Hepatocyte (in vitro differentiated cells): ENCODE measurements at regions not wholly inside any gene's neighbourhood (a gene's known extent, or its start where the extent isn't known, plus 50 kb on each side); places are given as distances from the start of the nearest gene placed in this dataset.
A peak's percentile ranks its signal among the peaks of the same experiment; 100 is the strongest.

Experiments
- DNase-seq: peaks from one replicate; pipeline ENCODE4 v3.0.0-alpha.2; 2016; ENCODE audit warnings: low spot score
- H2AFZ ChIP-seq: fragments of 200-600 bp; sonication (generic); 2 replicates; pipeline ENCODE4 v1.6.0; 2016; ENCODE audit warnings: antibody characterized with exemption, mild to moderate bottlenecking
- H3K27ac ChIP-seq: fragments of 200-600 bp; sonication (generic); 2 replicates; pipeline ENCODE4 v1.5.1; 2016; ENCODE audit warnings: mild to moderate bottlenecking
- H3K27me3 ChIP-seq: fragments of 200-600 bp; sonication (generic); 2 replicates; pipeline ENCODE4 v1.6.1; 2016
- H3K36me3 ChIP-seq: fragments of 200-600 bp; sonication (generic); replicated peaks from 2 replicates; pipeline ENCODE4 v1.5.1; 2016; ENCODE audit warnings: low read depth; ENCODE audit not compliant: insufficient read depth
- H3K4me1 ChIP-seq: fragments of 200-600 bp; sonication (generic); 2 replicates; pipeline ENCODE4 v1.5.1; 2016; ENCODE audit warnings: mild to moderate bottlenecking, moderate library complexity; ENCODE audit not compliant: insufficient read depth
- H3K4me2 ChIP-seq: fragments of 200-600 bp; sonication (generic); 2 replicates; pipeline ENCODE4 v1.6.0; 2016
- H3K4me3 ChIP-seq: fragments of 200-600 bp; sonication (generic); 2 replicates; pipeline ENCODE4 v1.5.1; 2016; ENCODE audit warnings: mild to moderate bottlenecking
- H3K79me2 ChIP-seq: fragments of 200-600 bp; sonication (generic); 2 replicates; pipeline ENCODE4 v1.6.0; 2017; ENCODE audit warnings: mild to moderate bottlenecking
- H3K9me2 ChIP-seq: fragments of 200-600 bp; sonication (generic); replicated peaks from 2 replicates; pipeline ENCODE4 v1.6.0; 2017; ENCODE audit warnings: mild to moderate bottlenecking; ENCODE audit not compliant: insufficient read depth
- H3K9me3 ChIP-seq: fragments of 200-600 bp; sonication (generic); 2 replicates; pipeline ENCODE4 v1.5.1; 2016; ENCODE audit warnings: low read depth, mild to moderate bottlenecking
- H4K20me1 ChIP-seq: fragments of 200-600 bp; sonication (generic); 2 replicates; pipeline ENCODE4 v1.6.0; 2016; ENCODE audit warnings: mild to moderate bottlenecking; ENCODE audit not compliant: insufficient read depth, poor library complexity, severe bottlenecking
- EZH2 ChIP-seq: fragments of 200-600 bp; sonication (generic); IDR thresholded peaks from 2 replicates; pipeline ENCODE4 v1.6.1; 2016; ENCODE audit warnings: antibody characterized with exemption, mild to moderate bottlenecking, borderline replicate concordance
- EZH2phosphoT487 ChIP-seq: fragments of 200-600 bp; sonication (generic); IDR thresholded peaks from one replicate; pipeline ENCODE4 v1.6.1; 2018; ENCODE audit warnings: antibody characterized with exemption, mild to moderate bottlenecking, low read depth, moderate library complexity; ENCODE audit not compliant: unreplicated experiment, severe bottlenecking
- WGBS: methylation state at CpG from one replicate; pipeline ENCODE4 v1.1.6; 2016; ENCODE audit warnings: low lambda C conversion rate; ENCODE audit errors: missing lambda C conversion rate; 5-methylcytosine and 5-hydroxymethylcytosine counted together
- TF ChIP-seq, protein P1 (sequence below): fragments of 200-600 bp; sonication (generic); IDR thresholded peaks from 2 replicates; pipeline ENCODE4 v1.5.1; 2016; ENCODE audit warnings: antibody characterized with exemption, mild to moderate bottlenecking; ENCODE audit not compliant: poor library complexity

- Histone ChIP-seq H3K4me2 (no peak overlapping the region), H3K27ac (no peak overlapping the region), H3K4me3 (no peak overlapping the region), H3K9me2 (no peaks in the 10 kb centered on the region), H3K27me3 (no peaks in the 10 kb centered on the region), H3K9me3 (no peaks in the 10 kb centered on the region), H3K36me3 (no peaks in the 10 kb centered on the region), H3K4me1 (no peaks in the 10 kb centered on the region), H4K20me1 (no peaks in the 10 kb centered on the region), H2AFZ (no peak overlapping the region), H3K79me2 (no peaks in the 10 kb centered on the region)
- DNase-seq: no peak
- TF ChIP-seq EZH2 (no peak), EZH2phosphoT487 (no peak)
- TF ChIP-seq, protein P1, sequence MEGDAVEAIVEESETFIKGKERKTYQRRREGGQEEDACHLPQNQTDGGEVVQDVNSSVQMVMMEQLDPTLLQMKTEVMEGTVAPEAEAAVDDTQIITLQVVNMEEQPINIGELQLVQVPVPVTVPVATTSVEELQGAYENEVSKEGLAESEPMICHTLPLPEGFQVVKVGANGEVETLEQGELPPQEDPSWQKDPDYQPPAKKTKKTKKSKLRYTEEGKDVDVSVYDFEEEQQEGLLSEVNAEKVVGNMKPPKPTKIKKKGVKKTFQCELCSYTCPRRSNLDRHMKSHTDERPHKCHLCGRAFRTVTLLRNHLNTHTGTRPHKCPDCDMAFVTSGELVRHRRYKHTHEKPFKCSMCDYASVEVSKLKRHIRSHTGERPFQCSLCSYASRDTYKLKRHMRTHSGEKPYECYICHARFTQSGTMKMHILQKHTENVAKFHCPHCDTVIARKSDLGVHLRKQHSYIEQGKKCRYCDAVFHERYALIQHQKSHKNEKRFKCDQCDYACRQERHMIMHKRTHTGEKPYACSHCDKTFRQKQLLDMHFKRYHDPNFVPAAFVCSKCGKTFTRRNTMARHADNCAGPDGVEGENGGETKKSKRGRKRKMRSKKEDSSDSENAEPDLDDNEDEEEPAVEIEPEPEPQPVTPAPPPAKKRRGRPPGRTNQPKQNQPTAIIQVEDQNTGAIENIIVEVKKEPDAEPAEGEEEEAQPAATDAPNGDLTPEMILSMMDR: no peak
- 63% methylated on average over 5 of the region's 5 CpGs for WGBS
These were observed 116.5 kb upstream of the COL21A1 start for GRCh38 chr6:56363796-56364430.

GRCh38 chr6:56361812-56362211 lies 114.4 kb upstream of the COL21A1 start:
- H4K20me1 ChIP-seq: no peaks in the 10 kb centered on the region
- TF ChIP-seq EZH2phosphoT487: no peak
- TF ChIP-seq, protein P1: no peak
- TF ChIP-seq EZH2: no peak
- no peaks in the 10 kb centered on the region for H3K4me1 ChIP-seq
- DNase-seq: no peak
- H3K79me2 ChIP-seq: no peaks in the 10 kb centered on the region
- H3K9me2 ChIP-seq: no peaks in the 10 kb centered on the region
- no peaks in the 10 kb centered on the region for H3K9me3 ChIP-seq
- WGBS: 100% methylated on average over 4 of the region's 4 CpGs
- H3K4me2 ChIP-seq: no peak overlapping the region
- H3K36me3 ChIP-seq: no peaks in the 10 kb centered on the region
- no peak overlapping the region for H3K4me3 ChIP-seq
- H3K27me3 ChIP-seq: no peaks in the 10 kb centered on the region
- H2AFZ ChIP-seq: no peak overlapping the region
- no peak overlapping the region for H3K27ac ChIP-seq

DNA sequence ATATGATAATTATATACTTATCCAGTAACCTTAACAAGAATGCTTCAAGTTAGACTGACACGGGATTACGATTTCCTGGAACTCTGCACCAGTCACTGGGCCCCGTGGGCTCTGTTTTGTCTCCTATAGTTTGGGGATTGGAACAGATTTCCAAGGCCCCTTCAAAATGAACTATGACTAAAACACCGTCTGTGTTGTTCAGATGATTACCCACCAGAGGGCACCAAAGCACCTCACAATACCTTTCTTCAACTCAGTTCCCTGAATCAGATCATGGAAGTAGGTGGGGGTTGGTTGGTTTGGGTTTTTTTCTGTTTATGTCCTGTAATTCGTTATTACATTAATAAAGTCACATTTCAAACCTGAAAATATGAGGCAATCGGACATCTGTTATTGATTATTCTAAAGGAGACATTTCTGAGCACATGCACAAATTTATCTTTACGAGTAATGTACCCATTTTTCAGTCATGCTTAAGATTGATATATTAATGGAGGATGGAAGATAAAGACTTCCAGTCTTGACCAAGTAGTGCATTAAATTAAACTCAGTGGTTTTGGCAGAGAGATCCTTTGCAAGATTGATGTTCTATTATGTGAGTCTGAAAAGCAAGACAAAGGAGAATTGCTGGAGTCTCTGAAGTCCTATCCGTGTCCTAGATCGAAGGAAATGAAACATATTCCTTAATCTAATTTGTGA lies 112.0 kb upstream of the COL21A1 start:
- H3K79me2 ChIP-seq: no peaks in the 10 kb centered on the region
- no peak overlapping the region for H3K4me3 ChIP-seq
- peak; percentile 81 for DNase-seq
- H3K4me2 ChIP-seq: no peak overlapping the region
- no peaks in the 10 kb centered on the region for H3K9me3 ChIP-seq
- H2AFZ ChIP-seq: no peak overlapping the region
- 34% methylated on average over 9 of the region's 9 CpGs for WGBS
- TF ChIP-seq EZH2 (no peak), EZH2phosphoT487 (no peak)
- TF ChIP-seq, protein P1: peak; percentile 86
- H3K27me3 ChIP-seq: no peaks in the 10 kb centered on the region
- no peaks in the 10 kb centered on the region for H3K4me1 ChIP-seq
- no peak overlapping the region for H3K27ac ChIP-seq
- H3K9me2 ChIP-seq: no peaks in the 10 kb centered on the region
- H4K20me1 ChIP-seq: no peaks in the 10 kb centered on the region
- no peaks in the 10 kb centered on the region for H3K36me3 ChIP-seq
